HL-60 (cell line): ENCODE measurements at regions not wholly inside any gene's neighbourhood (a gene's known extent, or its start where the extent isn't known, plus 50 kb on each side); places are given as distances from the start of the nearest gene placed in this dataset.

Experiments
- DNase-seq, 2 experiments: peaks; one replicate each; pipeline ENCODE4 v3.0.0-alpha.2; 2010 to 2020; ENCODE audit warnings: low read depth in 1 of 2, low spot score in 1 of 2
- H3K27ac ChIP-seq: fragments of 250-450 bp; sonication (Bioruptor Pico); replicated peaks from 2 replicates; pipeline ENCODE4 v1.5.1; 2020; ENCODE audit warnings: mild to moderate bottlenecking, moderate library complexity
- H3K27me3 ChIP-seq: fragments of 250-450 bp; sonication (Bioruptor Pico); 2 replicates; pipeline ENCODE4 v1.5.1; 2021; ENCODE audit warnings: mild to moderate bottlenecking, moderate library complexity; ENCODE audit not compliant: insufficient read depth, poor library complexity, severe bottlenecking
- H3K4me3 ChIP-seq: replicated peaks from 2 replicates; pipeline ENCODE4 v1.5.1; 2011; ENCODE audit warnings: mild to moderate bottlenecking, control low read depth, low read length; ENCODE audit not compliant: insufficient read depth
- GABPA ChIP-seq: IDR thresholded peaks from 2 replicates; pipeline ENCODE4 v1.6.1; 2012; ENCODE audit warnings: low read depth
- POLR2AphosphoS5 ChIP-seq: IDR thresholded peaks from 2 replicates; pipeline ENCODE4 v1.6.1; 2012; ENCODE audit warnings: low read depth
- REST ChIP-seq: IDR thresholded peaks from 2 replicates; pipeline ENCODE4 v1.6.1; 2012; ENCODE audit warnings: low read depth; ENCODE audit not compliant: insufficient replicate concordance
- SPI1 ChIP-seq: IDR thresholded peaks from 2 replicates; pipeline ENCODE4 v1.6.1; 2012; ENCODE audit warnings: low read depth, mild to moderate bottlenecking, borderline replicate concordance
- TF ChIP-seq, protein P1 (sequence below): IDR thresholded peaks from one replicate; pipeline ENCODE4 v1.5.1; 2011; ENCODE audit warnings: low read length, control low read depth, inconsistent platforms; ENCODE audit not compliant: insufficient read depth

- no peak for DNase-seq
- Histone ChIP-seq H3K27ac (no peak overlapping the region), H3K4me3 (no peak overlapping the region), H3K27me3 (no peaks in the 10 kb centered on the region)
- no peak for TF ChIP-seq POLR2AphosphoS5
- TF ChIP-seq SPI1 = no peak
- no peak for TF ChIP-seq GABPA
- no peak for TF ChIP-seq REST
- TF ChIP-seq, protein P1, sequence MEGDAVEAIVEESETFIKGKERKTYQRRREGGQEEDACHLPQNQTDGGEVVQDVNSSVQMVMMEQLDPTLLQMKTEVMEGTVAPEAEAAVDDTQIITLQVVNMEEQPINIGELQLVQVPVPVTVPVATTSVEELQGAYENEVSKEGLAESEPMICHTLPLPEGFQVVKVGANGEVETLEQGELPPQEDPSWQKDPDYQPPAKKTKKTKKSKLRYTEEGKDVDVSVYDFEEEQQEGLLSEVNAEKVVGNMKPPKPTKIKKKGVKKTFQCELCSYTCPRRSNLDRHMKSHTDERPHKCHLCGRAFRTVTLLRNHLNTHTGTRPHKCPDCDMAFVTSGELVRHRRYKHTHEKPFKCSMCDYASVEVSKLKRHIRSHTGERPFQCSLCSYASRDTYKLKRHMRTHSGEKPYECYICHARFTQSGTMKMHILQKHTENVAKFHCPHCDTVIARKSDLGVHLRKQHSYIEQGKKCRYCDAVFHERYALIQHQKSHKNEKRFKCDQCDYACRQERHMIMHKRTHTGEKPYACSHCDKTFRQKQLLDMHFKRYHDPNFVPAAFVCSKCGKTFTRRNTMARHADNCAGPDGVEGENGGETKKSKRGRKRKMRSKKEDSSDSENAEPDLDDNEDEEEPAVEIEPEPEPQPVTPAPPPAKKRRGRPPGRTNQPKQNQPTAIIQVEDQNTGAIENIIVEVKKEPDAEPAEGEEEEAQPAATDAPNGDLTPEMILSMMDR = no peak
Observed at GRCh38 chr20:24734139-24734538, 214.9 kb upstream of the CST7 start.

GRCh38 chr20:24735263-24735662, 213.8 kb upstream of the CST7 start:
- Histone ChIP-seq H3K27ac (no peak overlapping the region), H3K27me3 (no peaks in the 10 kb centered on the region), H3K4me3 (no peak overlapping the region)
- no peak for DNase-seq
- no peak for TF ChIP-seq REST
- no peak for TF ChIP-seq SPI1
- TF ChIP-seq GABPA = no peak
- TF ChIP-seq, protein P1 = no peak
- no peak for TF ChIP-seq POLR2AphosphoS5

DNA sequence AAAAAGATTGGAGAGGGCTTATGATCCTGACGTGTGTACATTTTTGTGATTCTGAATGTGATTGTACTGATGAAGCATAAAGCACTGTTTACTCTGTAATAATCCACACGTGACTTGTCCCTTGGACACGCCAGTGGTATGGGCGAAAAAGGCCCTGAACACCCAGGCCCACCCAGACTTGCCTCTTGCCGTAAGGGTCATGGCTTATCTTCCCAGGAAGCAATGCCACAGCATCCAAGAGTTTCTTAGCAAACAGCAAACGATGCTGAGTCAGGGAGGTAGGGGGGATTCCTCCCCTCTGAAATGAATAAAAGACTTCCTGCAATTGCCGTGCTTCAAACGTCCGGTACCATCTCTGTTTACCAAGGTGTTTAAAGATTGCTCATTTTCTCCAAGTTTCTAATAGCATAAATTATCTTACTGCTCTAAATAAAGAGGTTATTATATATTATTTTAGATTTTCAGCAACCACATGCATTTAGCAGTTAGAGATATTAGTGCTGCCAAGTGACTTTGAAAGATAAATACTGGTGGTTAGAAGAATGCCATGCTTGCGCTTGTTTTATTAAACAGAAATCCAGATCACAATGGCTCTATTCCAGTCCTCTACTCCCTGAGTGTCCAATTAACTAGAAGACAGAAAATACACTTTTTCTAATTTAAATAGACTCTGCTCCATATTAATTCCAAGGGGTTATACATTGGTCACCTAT, 212.8 kb upstream of the CST7 start:
- DNase-seq = no peak
- no peak overlapping the region for H3K4me3 ChIP-seq
- H3K27me3 ChIP-seq = no peaks in the 10 kb centered on the region
- H3K27ac ChIP-seq = no peak overlapping the region
- TF ChIP-seq SPI1 (no peak), POLR2AphosphoS5 (no peak), GABPA (no peak), REST (no peak)
